T-helper 1 cell treated with Interleukin-12 subunit alpha and Interleukin-12 subunit beta and Interleukin-4 antibody, amounts not matched to agents 30 ng/mL and 1 ng/mL, for 36 hours (primary cell): ENCODE measurements at regions not wholly inside any gene's neighbourhood (a gene's known extent, or its start where the extent isn't known, plus 50 kb on each side); places are given as distances from the start of the nearest gene placed in this dataset.
"Not testable (repeated sequence)": the region's sequence is repeated elsewhere in the genome, so short reads cannot be mapped to it uniquely, and the experiment has no call there.

ENCODE experiments used
- intact Hi-C: fragments of 100-400 bp; cut with micrococcal nuclease; formaldehyde crosslinking; loops from one replicate; pipeline ENCODE4 v1.15.1; 2024

- intact Hi-C loops: no loop called here
Observed at GRCh38 chr12:82300611-82301010, 57.6 kb downstream of the CCDC59 start.

GRCh38 chr12:82299319-82300025, 58.7 kb downstream of the CCDC59 start:
- intact Hi-C loops: no loop called here

- intact Hi-C loops: no loop called here
Observed at GRCh38 chr12:82290415-82290814, 67.8 kb downstream of the CCDC59 start.

- intact Hi-C loops: not testable (repeated sequence)
Observed at GRCh38 chr12:82281335-82281734, 76.9 kb downstream of the CCDC59 start.

GRCh38 chr12:82279536-82280058, 78.6 kb downstream of the CCDC59 start:
- intact Hi-C loops: no loop called here

GRCh38 chr12:82277582-82277981, 80.6 kb downstream of the CCDC59 start:
- intact Hi-C loops: no loop called here

GRCh38 chr12:82242729-82243128, 115.5 kb downstream of the CCDC59 start:
- intact Hi-C loops: no loop called here

- intact Hi-C loops: no loop called here
Observed at GRCh38 chr12:82225871-82226270, 132.3 kb downstream of the CCDC59 start.

- intact Hi-C loops: no loop called here
Observed at GRCh38 chr12:82223426-82223825, 134.8 kb downstream of the CCDC59 start.

GRCh38 chr12:82216475-82216874, 141.7 kb downstream of the CCDC59 start:
- intact Hi-C loops: no loop called here

- intact Hi-C loops: no loop called here
Observed at GRCh38 chr12:82213761-82214160, 144.4 kb downstream of the CCDC59 start.

GRCh38 chr12:82210882-82211281, 147.3 kb downstream of the CCDC59 start:
- intact Hi-C loops: no loop called here

GRCh38 chr12:82209533-82209932, 148.7 kb downstream of the CCDC59 start:
- intact Hi-C loops: no loop called here

- intact Hi-C loops: no loop called here
Observed at GRCh38 chr12:82207556-82207955, 150.6 kb downstream of the CCDC59 start.

GRCh38 chr12:82203086-82203485, 155.1 kb downstream of the CCDC59 start:
- intact Hi-C loops: no loop called here

GRCh38 chr12:82187595-82187994, 170.6 kb downstream of the CCDC59 start:
- intact Hi-C loops: no loop called here

GRCh38 chr12:82187011-82187410, 171.2 kb downstream of the CCDC59 start:
- intact Hi-C loops: no loop called here

GRCh38 chr12:82186282-82186681, 171.9 kb downstream of the CCDC59 start:
- intact Hi-C loops: no loop called here

GRCh38 chr12:82184844-82185243, 173.3 kb downstream of the CCDC59 start:
- intact Hi-C loops: no loop called here

GRCh38 chr12:82182601-82183190, 175.5 kb downstream of the CCDC59 start:
- intact Hi-C loops: no loop called here

GRCh38 chr12:82176761-82177490, 181.3 kb downstream of the CCDC59 start:
- intact Hi-C loops: no loop called here

- intact Hi-C loops: no loop called here
Observed at GRCh38 chr12:82176026-82176425, 182.2 kb downstream of the CCDC59 start.
